Panc1 (cell line): ENCODE measurements at regions not wholly inside any gene's neighbourhood (a gene's known extent, or its start where the extent isn't known, plus 50 kb on each side); places are given as distances from the start of the nearest gene placed in this dataset.

Source experiments
- ATAC-seq: fragments of 200-7000 bp; cut with Tn5 transposase; 2 replicates; pipeline ENCODE4 v1.9.1; 2020; ENCODE audit warnings: mild to moderate bottlenecking, moderate library complexity
- BruUV-seq: library from RNA; stranded (reverse); fragments of 400-500 nt; replicated peaks from 2 replicates; lab custom pipeline; 2021; lab: Mats Ljungman, UMichigan
- CTCF ChIA-PET: fragments of 300-600 bp; sonication (Branson Sonifier 250); formaldehyde crosslinking; loops from one replicate; lab custom pipeline; 2022; ENCODE audit warnings: antibody characterized with exemption; lab: Charles Lee
- POLR2A ChIA-PET: fragments of 300-600 bp; sonication (Branson Sonifier 250); formaldehyde crosslinking; loops from one replicate; lab custom pipeline; 2022; ENCODE audit warnings: antibody characterized with exemption; lab: Charles Lee
- DNase-seq: peaks from one replicate; pipeline ENCODE4 v3.0.0-alpha.2; 2010; ENCODE audit warnings: low read depth, low spot score
- H3K27ac ChIP-seq: 2 replicates; pipeline ENCODE4 v1.5.1; 2011; ENCODE audit warnings: mild to moderate bottlenecking, low read length, inconsistent platforms
- H3K27me3 ChIP-seq: fragments of 200-500 bp; sonication (Bioruptor generic); 2 replicates; pipeline ENCODE4 v1.6.0; 2014; ENCODE audit warnings: low read length, inconsistent platforms; ENCODE audit not compliant: control insufficient read depth, insufficient read depth
- H3K36me3 ChIP-seq: fragments of 200-500 bp; sonication (Bioruptor generic); 2 replicates; pipeline ENCODE4 v1.5.1; 2014; ENCODE audit warnings: inconsistent platforms, mild to moderate bottlenecking, low read length, moderate library complexity; ENCODE audit not compliant: control insufficient read depth, insufficient read depth
- H3K4me1 ChIP-seq: 2 replicates; pipeline ENCODE4 v1.5.1; 2011; ENCODE audit warnings: inconsistent platforms, mild to moderate bottlenecking, low read length, moderate library complexity; ENCODE audit not compliant: control insufficient read depth, insufficient read depth
- H3K4me3 ChIP-seq, 2 experiments: 2 replicates each; pipeline ENCODE4 v1.5.1; 2011 to 2012; ENCODE audit warnings: low read depth in 2 of 2, low read length in 2 of 2, mild to moderate bottlenecking in 2 of 2, inconsistent platforms in 1 of 2, moderate library complexity in 1 of 2
- H3K9me3 ChIP-seq: fragments of 200-500 bp; sonication (Bioruptor generic); 2 replicates; pipeline ENCODE4 v1.5.1; 2014; ENCODE audit warnings: low read depth, mild to moderate bottlenecking, inconsistent platforms, low read length, moderate library complexity; ENCODE audit not compliant: control insufficient read depth, insufficient read depth
- CTCF ChIP-seq: fragments of 450-650 bp; IDR thresholded peaks from 2 replicates; pipeline ENCODE4 v1.5.1; 2017; ENCODE audit warnings: mild to moderate bottlenecking
- POLR2AphosphoS5 ChIP-seq: IDR thresholded peaks from 2 replicates; pipeline ENCODE4 v1.6.1; 2012; ENCODE audit warnings: mild to moderate bottlenecking, low read depth, low read length, moderate library complexity
- REST ChIP-seq, 2 experiments: IDR thresholded peaks; 2 replicates each; pipeline ENCODE4 v1.6.1; 2011 to 2012; ENCODE audit warnings: low read depth in 2 of 2, control low read depth in 1 of 2, low read length in 1 of 2, mild to moderate bottlenecking in 1 of 2, moderate library complexity in 1 of 2; ENCODE audit not compliant: insufficient read depth in 1 of 2
- SIN3A ChIP-seq: IDR thresholded peaks from 2 replicates; pipeline ENCODE4 v1.6.1; 2012; ENCODE audit warnings: low read depth, mild to moderate bottlenecking, low read length, moderate library complexity, borderline replicate concordance; ENCODE audit not compliant: insufficient read depth
- TCF7L2 ChIP-seq: IDR thresholded peaks from 2 replicates; pipeline ENCODE4 v1.6.1; 2011; ENCODE audit warnings: mild to moderate bottlenecking, low read depth, low read length, inconsistent platforms
- in situ Hi-C: cut with HindIII; loops from 2 replicates; pipeline ENCODE4 v1.10.0; 2016; ENCODE audit warnings: low sequenced_read_pairs, low pct_unique_long_range_greater_than_20kb
- intact Hi-C: fragments of 100-400 bp; cut with micrococcal nuclease; formaldehyde crosslinking; loops from one replicate; pipeline ENCODE4 v1.10.0; 2022; ENCODE audit not compliant: unreplicated experiment

- Histone ChIP-seq H3K36me3 (no peaks in the 10 kb centered on the region), H3K4me3 (no peak overlapping the region), H3K27ac (no peak overlapping the region), H3K9me3 (no peaks in the 10 kb centered on the region), H3K4me1 (no peaks in the 10 kb centered on the region), H3K27me3 (no peaks in the 10 kb centered on the region; the same call in 1 of the 2 replicates)
- ChIA-PET CTCF (no interaction called here), POLR2A (no interaction called here)
- no TSS peak for BruUV-seq
- intact Hi-C loops (no loop called here), in situ Hi-C loops (no loop called here)
- no peak for TF ChIP-seq CTCF
- TF ChIP-seq REST (IDR thresholded peaks at IDR 0.05; ENCODE audit: insufficient read depth in 1 of 2, low read depth in 2 of 2, low read length in 1 of 2) = no peak
- no peak for TF ChIP-seq SIN3A
- no peak for TF ChIP-seq POLR2AphosphoS5
- no peak for TF ChIP-seq TCF7L2
- ATAC-seq (no peak), DNase-seq (no peak)
Observed at GRCh38 chr2:120546865-120547390, 188.7 kb upstream of the GLI2 start.

- Histone ChIP-seq H3K36me3 (no peaks in the 10 kb centered on the region), H3K27ac (no peak overlapping the region), H3K4me3 (no peak overlapping the region), H3K4me1 (no peaks in the 10 kb centered on the region), H3K9me3 (no peaks in the 10 kb centered on the region), H3K27me3 (no peaks in the 10 kb centered on the region)
- no peak for ATAC-seq
- POLR2A ChIA-PET = no interaction called here
- CTCF ChIA-PET = no interaction called here
- intact Hi-C loops = no loop called here
- in situ Hi-C loops = no loop called here
- no peak for TF ChIP-seq CTCF
- TF ChIP-seq SIN3A = no peak
- TF ChIP-seq POLR2AphosphoS5 = no peak
- no peak for TF ChIP-seq REST (IDR thresholded peaks at IDR 0.05; ENCODE audit: insufficient read depth in 1 of 2, low read depth in 2 of 2, low read length in 1 of 2)
- no peak for TF ChIP-seq TCF7L2
- no TSS peak for BruUV-seq
- DNase-seq = no peak
Observed at GRCh38 chr2:120547662-120548061, 188.0 kb upstream of the GLI2 start.
